Gastrocnemius medialis (tissue), 4 donors: ENCODE measurements at regions not wholly inside any gene's neighbourhood (a gene's known extent, or its start where the extent isn't known, plus 50 kb on each side); places are given as distances from the start of the nearest gene placed in this dataset.
"Not testable (repeated sequence)": the region's sequence is repeated elsewhere in the genome, so short reads cannot be mapped to it uniquely, and the experiment has no call there.

Source experiments
- ATAC-seq, 2 donors: fragments of 150-250 bp; one replicate each; pipeline ENCODE4 v1.9.1; 2016
- DNase-seq, 2 donors: peaks; one replicate each; pipeline ENCODE4 v3.0.0-alpha.2; 2019
- H3K27ac ChIP-seq, 4 donors: fragments of 200-600 bp; sonication (generic); 1 replicate in 1 of 4; 2 replicates in 3 of 4; pipeline ENCODE4 v1.5.1; 2016 to 2018; ENCODE audit warnings: mild to moderate bottlenecking in 2 of 4, moderate library complexity in 1 of 4
- H3K27me3 ChIP-seq, 3 donors: fragments of 200-600 bp; sonication (generic) in 2 of 3; 1 replicate in 1 of 3; 2 replicates in 2 of 3; pipeline versions ENCODE4 v1.5.1 to v1.6.0; 2016 to 2019; ENCODE audit warnings: mild to moderate bottlenecking in 1 of 3, moderate library complexity in 1 of 3
- H3K36me3 ChIP-seq, 2 donors: fragments of 200-600 bp; sonication (generic) in 1 of 2; one replicate each; pipeline ENCODE4 v1.5.1; 2017 to 2018
- H3K4me1 ChIP-seq, 2 donors: fragments of 200-600 bp; sonication (generic) in 1 of 2; one replicate each; pipeline ENCODE4 v1.5.1; 2016 to 2017; ENCODE audit warnings: mild to moderate bottlenecking in 2 of 2
- H3K4me3 ChIP-seq, 4 donors: fragments of 200-600 bp; sonication (generic) in 3 of 4; 1 replicate in 1 of 4; 2 replicates in 3 of 4; pipeline ENCODE4 v1.5.1; 2016 to 2019; ENCODE audit warnings: mild to moderate bottlenecking in 2 of 4
- H3K9me3 ChIP-seq, 3 donors: fragments of 200-600 bp; sonication (generic) in 2 of 3; 1 replicate in 1 of 3; 2 replicates in 2 of 3; pipeline ENCODE4 v1.5.1; 2016 to 2019
- POLR2A ChIP-seq, 2 donors: fragments of 450-650 bp; IDR thresholded peaks; one replicate each; pipeline ENCODE4 v1.6.1; 2017; ENCODE audit warnings: antibody characterized with exemption in 2 of 2, mild to moderate bottlenecking in 2 of 2, moderate library complexity in 2 of 2
- in situ Hi-C, 4 donors: fragments of 200-750 bp; cut with MboI; loops; one replicate each; pipeline versions ENCODE4 v1.15.0 to v1.8.0; 2017; ENCODE audit warnings: low sequenced_read_pairs in 4 of 4
- intact Hi-C: fragments of 100-400 bp; cut with DNase I; formaldehyde crosslinking; loops from one replicate; pipeline ENCODE4 v1.15.1; 2023; ENCODE audit warnings: low total_unique reads
- TF ChIP-seq, protein P1 (sequence below), 5 experiments: fragments of 450-650 bp in 3 of 5; fragments of 200-600 bp in 2 of 5; sonication (generic) in 2 of 5; IDR thresholded peaks in 4 of 5; conservative IDR thresholded peaks in 1 of 5; 1 replicate in 4 of 5; 2 replicates in 1 of 5; pipeline ENCODE4 v1.5.1; 2016 to 2019; ENCODE audit warnings: antibody characterized with exemption in 5 of 5, mild to moderate bottlenecking in 3 of 5, moderate library complexity in 3 of 5

- Histone ChIP-seq H3K9me3 (no peaks in the 10 kb centered on the region), H3K27ac (no peak overlapping the region), H3K4me1 (no peaks in the 10 kb centered on the region), H3K4me3 (no peak overlapping the region), H3K27me3 (no peaks in the 10 kb centered on the region), H3K36me3 (no peaks in the 10 kb centered on the region)
- intact Hi-C loops (no loop called here), in situ Hi-C loops (no loop called here)
- DNase-seq (no peak), ATAC-seq (no peak)
- TF ChIP-seq, protein P1, sequence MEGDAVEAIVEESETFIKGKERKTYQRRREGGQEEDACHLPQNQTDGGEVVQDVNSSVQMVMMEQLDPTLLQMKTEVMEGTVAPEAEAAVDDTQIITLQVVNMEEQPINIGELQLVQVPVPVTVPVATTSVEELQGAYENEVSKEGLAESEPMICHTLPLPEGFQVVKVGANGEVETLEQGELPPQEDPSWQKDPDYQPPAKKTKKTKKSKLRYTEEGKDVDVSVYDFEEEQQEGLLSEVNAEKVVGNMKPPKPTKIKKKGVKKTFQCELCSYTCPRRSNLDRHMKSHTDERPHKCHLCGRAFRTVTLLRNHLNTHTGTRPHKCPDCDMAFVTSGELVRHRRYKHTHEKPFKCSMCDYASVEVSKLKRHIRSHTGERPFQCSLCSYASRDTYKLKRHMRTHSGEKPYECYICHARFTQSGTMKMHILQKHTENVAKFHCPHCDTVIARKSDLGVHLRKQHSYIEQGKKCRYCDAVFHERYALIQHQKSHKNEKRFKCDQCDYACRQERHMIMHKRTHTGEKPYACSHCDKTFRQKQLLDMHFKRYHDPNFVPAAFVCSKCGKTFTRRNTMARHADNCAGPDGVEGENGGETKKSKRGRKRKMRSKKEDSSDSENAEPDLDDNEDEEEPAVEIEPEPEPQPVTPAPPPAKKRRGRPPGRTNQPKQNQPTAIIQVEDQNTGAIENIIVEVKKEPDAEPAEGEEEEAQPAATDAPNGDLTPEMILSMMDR (IDR thresholded peaks at IDR 0.05 in 4 of 5, conservative IDR thresholded peaks at IDR 0.05 in 1 of 5) = no peak
- no peak for TF ChIP-seq POLR2A (IDR thresholded peaks at IDR 0.05)
Measured at GRCh38 chr2:11877764-11878163, 131.3 kb downstream of the LPIN1 start.

DNA sequence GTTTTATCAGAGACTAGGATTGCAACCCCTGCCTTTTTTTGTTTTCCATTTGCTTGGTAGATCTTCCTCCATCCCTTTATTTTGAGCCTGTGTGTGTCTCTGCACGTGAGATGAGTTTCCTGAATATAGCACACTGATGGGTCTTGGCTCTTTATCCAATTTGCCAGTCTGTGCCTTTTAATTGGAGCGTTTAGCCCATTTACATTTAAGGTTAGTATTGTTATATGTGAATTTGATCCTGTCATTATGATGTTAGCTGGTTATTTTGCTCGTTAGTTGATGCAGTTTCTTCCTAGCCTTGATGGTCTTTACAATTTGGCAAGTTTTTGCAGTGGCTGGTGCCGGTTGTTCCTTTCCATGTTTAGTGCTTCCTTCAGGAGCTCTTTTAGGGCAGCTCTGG is 138.8 kb downstream of the LPIN1 start:
- H3K4me1 ChIP-seq, H3K4me3 ChIP-seq, H3K36me3 ChIP-seq, ATAC-seq, intact Hi-C loops, in situ Hi-C loops, H3K9me3 ChIP-seq, H3K27ac ChIP-seq, DNase-seq, H3K27me3 ChIP-seq: not testable (repeated sequence)

DNA sequence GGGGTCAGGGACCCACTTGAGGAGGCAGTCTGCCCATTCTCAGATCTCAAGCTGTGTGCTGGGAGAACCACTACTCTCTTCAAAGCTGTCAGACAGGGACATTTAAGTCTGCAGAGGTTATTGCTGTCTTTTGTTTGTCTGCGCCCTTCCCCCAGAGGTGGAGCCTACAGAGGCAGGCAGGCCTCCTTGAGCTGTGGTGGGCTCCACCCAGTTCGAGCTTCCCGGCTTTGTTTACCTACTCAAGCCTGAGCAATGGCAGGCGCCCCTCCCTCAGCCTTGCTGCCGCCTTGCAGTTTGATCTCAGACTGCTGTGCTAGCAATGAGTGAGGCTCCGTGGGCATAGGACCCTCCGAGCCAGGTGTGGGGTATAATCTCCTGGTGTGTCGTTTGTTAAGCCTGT is 140.5 kb downstream of the LPIN1 start:
- H3K9me3 ChIP-seq, DNase-seq, H3K27me3 ChIP-seq, H3K27ac ChIP-seq, in situ Hi-C loops, H3K4me1 ChIP-seq, ATAC-seq, intact Hi-C loops, H3K4me3 ChIP-seq, H3K36me3 ChIP-seq: not testable (repeated sequence)

DNA sequence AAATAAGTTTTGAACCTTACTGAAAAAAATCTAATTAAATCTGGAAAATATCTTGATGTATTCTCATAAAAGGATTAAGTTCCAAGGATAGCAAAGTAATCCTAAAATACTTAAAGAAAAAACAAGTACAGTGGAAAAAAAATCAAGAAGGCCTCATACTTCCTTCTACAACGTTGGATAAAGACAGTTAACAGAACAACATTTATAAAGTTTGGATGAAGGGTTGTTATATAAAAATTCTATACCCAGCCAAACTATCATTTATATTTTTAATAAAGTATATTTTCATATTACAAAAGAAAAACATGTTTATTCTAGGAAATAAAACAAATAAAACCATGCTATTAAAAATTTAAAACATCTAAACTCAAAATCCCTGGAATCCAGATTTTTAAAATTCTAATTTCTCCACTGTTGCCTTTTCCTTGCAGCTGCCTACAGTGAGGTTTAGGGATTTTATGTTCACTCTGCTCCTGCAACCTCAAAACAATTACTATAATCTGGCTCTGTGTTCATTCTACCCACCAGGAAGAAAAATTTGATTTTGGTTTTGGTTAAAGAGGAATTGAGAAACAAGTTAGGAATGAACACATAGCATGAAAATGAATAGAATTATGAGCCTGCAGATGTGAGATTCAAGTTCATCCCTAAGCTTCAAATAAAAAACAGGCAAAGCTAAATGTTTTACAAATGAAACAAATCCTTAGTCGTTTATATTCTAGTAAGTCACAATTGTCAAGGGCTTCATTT is 142.8 kb downstream of the LPIN1 start:
- in situ Hi-C loops (no loop called here), intact Hi-C loops (no loop called here)
- no peaks in the 10 kb centered on the region for H3K36me3 ChIP-seq
- H3K4me1 ChIP-seq = no peaks in the 10 kb centered on the region
- DNase-seq (no peak), ATAC-seq (no peak)
- no peaks in the 10 kb centered on the region for H3K27me3 ChIP-seq
- H3K27ac ChIP-seq = no peak overlapping the region
- peaks cover 0 to 6% (median 3%) of the 10 kb centered on the region in 3 donors for H3K9me3 ChIP-seq
- H3K4me3 ChIP-seq = no peak overlapping the region
- TF ChIP-seq, protein P1 (IDR thresholded peaks at IDR 0.05 in 4 of 5, conservative IDR thresholded peaks at IDR 0.05 in 1 of 5) = no peak

DNA sequence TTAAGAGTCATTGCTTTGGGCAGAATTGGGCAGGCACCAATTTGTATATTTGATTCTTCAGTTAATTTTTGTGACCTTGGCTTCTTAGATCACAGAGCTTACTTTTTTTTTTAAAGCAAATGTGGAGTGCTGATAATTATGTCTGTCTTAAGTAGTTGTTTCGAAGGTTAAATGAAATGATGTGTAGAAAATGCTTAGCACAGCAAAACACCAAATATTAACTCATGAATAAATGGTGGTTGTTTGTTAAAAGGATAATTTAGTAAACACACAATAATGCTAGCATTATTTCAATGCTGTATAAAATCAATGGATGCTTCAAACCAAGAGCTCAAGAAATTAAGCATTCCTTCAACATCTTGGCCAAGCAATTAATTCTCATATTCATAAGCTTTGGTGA is 143.4 kb downstream of the LPIN1 start:
- in situ Hi-C loops = no loop called here
- H3K27ac ChIP-seq = no peak overlapping the region
- intact Hi-C loops = no loop called here
- no peak for TF ChIP-seq POLR2A (IDR thresholded peaks at IDR 0.05)
- TF ChIP-seq, protein P1 (IDR thresholded peaks at IDR 0.05 in 4 of 5, conservative IDR thresholded peaks at IDR 0.05 in 1 of 5) = no peak
- no peaks in the 10 kb centered on the region for H3K4me1 ChIP-seq
- H3K4me3 ChIP-seq = no peak overlapping the region
- peaks cover 0 to 6% (median 3%) of the 10 kb centered on the region in 3 donors for H3K9me3 ChIP-seq
- no peak for ATAC-seq
- H3K36me3 ChIP-seq = no peaks in the 10 kb centered on the region
- no peaks in the 10 kb centered on the region for H3K27me3 ChIP-seq
- DNase-seq = no peak

DNA sequence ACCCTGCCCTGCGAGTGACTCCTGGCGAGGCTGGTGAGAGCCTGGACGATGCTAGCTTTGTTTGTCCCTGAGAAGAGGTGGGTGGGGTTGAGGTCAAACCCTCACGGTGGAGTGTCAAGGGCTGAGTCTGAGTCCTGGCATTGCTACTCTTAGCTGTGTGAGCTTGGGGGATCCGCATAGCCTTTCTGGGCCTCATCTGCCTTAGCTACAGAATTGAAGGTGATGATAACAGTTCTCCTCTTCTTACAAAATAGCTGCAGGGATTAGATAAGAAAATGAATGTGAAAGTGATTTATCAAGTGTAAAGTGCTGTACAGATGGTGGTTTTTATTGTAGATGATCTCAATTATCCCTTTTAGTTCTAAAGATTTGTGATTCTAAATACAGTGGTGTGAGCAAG is 144.6 kb downstream of the LPIN1 start:
- Histone ChIP-seq H3K4me1 (no peaks in the 10 kb centered on the region), H3K27ac (no peak overlapping the region), H3K27me3 (no peaks in the 10 kb centered on the region), H3K36me3 (no peaks in the 10 kb centered on the region), H3K4me3 (no peak overlapping the region), H3K9me3 (peaks cover 0 to 6% (median 3%) of the 10 kb centered on the region in 3 donors)
- intact Hi-C loops (no loop called here), in situ Hi-C loops (no loop called here)
- no peak for TF ChIP-seq POLR2A (IDR thresholded peaks at IDR 0.05)
- TF ChIP-seq, protein P1 (IDR thresholded peaks at IDR 0.05 in 4 of 5, conservative IDR thresholded peaks at IDR 0.05 in 1 of 5) = no peak
- ATAC-seq = no peak
- DNase-seq = no peak
